HG03135 (cell line): ENCODE measurements at regions not wholly inside any gene's neighbourhood (a gene's known extent, or its start where the extent isn't known, plus 50 kb on each side); places are given as distances from the start of the nearest gene placed in this dataset.
A peak's percentile ranks its signal among the peaks of the same experiment; 100 is the strongest.
"Not testable (repeated sequence)": the region's sequence is repeated elsewhere in the genome, so short reads cannot be mapped to it uniquely, and the experiment has no call there.

ENCODE experiments used
- ATAC-seq: cut with Tn5 transposase; IDR thresholded peaks from one replicate; pipeline ENCODE4 v1.9.1; 2021; ENCODE audit warnings: mild to moderate bottlenecking, moderate library complexity; ENCODE audit not compliant: unreplicated experiment

DNA sequence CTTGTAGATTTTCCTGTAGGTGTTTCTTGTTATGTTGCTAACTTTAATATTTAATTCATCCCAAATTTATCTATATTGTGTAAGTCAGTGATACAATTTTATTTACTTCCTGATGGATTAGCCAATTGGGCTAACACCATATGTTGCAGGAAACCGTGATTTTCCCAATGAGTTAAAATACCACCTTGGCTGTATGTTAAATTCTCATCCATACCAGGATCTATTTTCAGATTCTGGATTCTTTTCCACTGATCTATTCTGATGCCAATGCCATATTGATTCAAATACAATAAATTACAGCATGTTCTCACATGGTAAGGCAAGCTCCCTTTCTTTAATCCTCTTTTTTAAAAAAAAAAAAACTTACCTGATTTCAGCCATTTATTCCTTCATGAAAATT is 85.8 kb upstream of the DNAJC10 start:
- no peak for ATAC-seq

DNA sequence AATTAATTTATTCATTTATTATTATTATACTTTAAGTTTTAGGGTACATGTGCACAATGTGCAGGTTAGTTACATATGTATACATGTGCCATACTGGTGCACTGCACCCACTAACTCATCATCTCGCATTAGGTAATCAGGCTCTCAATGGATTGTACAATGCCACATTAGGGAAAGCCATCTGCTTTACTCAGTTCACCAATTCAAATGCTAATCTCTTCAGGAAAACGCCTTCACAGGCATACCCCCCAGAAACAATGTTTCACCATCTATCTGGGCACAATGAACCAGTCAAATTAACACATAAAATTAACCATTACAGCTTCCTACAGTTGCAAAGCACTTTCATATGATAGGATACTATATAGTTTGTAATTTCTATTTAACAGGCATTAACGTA is 84.8 kb upstream of the DNAJC10 start:
- no peak for ATAC-seq

DNA sequence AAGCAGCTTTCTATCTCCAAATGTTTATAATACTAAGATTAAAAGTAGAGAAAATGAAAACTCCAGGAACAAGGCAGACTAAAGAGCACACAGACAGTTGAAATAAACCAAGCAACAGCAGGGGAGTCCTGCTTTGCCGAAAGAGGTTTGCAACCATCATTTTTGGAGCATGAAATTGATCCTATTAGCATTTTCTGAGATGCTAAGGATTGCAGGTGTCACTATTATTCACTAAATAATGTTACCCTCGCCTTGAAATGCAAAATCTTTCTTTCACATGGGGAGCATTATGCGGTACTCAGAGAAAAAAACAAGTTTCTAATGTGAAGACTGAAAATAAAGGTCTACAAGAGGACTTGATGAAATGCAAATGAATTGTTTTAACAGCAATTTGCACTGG is 81.7 kb upstream of the DNAJC10 start:
- no peak for ATAC-seq

DNA sequence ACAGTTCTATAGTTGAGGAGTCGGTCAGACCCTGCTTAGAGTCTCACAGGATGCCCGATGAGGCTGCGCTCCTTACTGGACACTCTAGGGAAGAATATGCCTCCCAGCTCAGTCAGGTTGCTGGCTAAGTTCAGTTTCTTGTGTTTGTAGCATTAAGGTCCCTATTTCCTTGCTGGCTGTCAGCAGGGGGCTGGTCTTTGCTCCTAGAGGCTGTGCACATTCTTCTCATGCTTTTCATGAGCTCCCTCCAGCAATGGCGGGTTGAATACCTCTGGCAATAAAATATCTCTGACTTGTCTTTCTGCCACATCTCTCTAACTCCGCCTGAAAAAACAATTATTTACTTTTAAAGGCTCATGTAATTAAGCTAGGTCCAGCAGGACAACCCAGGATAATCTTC is 79.4 kb upstream of the DNAJC10 start:
- no peak for ATAC-seq

DNA sequence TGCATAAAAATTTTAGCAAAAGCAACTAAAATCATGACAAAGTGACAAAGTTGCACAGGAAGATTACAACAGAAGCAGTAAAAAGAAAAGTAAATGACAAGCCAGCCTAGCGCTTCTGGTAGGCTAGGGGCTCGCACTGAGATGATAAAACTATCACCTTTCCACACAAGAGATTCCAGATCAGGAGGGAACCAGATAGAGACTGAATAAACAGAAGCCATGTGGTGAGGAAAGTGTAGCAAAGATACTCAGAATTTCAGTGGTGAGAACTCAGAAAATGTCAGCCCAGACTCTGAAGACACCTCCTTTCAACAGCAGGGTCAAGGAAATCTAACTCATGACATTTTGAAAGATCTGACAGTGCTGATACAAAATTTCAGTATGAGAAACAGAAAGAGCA is 77.4 kb upstream of the DNAJC10 start:
- no peak for ATAC-seq

DNA sequence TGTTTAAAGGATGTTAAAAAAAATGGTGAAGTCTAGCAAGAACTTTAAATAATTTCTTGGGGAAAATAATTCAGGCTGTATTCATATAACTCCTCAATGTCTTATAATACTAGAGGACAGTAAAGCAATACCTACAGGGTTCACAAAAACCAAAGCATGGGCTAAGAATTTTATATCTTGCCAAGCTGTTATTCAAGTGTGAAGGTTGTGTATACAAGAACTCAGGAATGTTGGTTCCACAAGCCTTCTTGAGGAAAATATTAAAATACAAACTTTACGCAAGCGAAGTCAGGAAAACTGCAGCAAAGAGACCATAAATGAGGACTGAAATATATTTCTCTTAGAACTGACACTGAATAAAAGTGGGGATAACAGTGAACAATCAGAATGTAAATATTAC is 76.1 kb upstream of the DNAJC10 start:
- no peak for ATAC-seq

DNA sequence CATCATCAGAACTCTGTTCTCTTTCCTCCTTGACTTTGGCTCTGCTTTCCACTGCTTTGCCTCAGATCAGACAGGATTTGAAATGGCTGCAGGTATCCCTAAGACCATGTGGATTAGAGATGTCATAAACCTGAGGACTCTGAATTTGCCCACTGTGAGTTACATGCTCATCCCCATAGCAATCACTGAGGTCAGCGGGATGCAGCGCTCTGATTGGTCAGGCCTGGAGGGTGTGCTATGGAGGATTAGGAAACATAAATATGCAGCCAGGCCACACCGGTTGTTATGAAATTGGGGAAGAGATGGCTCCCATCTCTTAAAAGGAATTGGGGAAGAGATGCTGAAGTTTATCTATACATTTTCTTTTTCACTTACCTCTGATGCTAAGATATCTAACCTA is 73.7 kb upstream of the DNAJC10 start:
- peak; percentile 99 for ATAC-seq

DNA sequence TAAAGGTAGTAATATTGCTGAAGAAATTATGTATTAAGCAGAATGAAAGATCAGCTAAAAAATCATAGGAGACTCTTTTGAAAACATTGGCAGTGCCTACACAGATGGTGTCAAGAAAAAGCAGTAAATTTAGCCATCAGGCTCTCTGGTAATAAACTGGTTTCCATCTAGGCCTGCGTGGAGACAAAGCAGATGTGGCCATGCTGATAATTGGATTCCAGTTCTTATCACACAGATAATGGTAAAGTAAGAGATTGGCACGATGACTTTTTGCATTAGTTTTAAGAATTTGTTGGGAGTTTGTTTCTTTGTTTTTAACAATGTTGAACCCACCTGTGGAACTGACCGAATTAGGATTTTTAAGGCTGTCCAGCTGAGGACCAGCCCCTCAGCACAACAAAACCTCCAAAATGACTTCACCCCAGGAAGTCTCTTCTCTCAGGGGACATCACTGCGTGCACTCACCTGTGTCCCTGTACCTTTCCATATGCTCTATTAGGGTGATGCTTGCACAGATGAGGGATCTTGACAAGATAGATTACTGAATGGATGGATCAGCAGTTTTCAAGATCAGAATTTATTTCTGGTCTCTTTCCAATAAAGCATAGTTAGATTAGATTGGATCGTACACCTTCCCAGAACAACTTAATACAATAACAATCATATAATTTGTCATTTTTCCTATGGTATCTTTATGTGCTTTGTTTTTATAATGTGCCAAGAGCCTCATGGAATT is 69.1 kb upstream of the DNAJC10 start:
- ATAC-seq = no peak

DNA sequence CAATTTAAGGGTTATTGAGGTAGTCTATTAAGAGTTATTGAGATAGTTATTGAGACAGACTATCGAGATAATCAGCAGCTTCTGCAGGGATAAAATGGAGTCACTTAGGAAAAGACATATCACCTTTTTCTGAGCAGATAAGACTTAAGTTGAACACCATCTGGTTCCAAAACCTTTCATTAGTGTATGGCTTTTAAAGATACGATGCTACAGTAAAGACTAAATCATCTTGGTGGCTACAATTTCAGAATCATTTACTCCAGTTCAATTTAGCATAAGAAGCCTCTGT is 68.6 kb upstream of the DNAJC10 start:
- no peak for ATAC-seq

DNA sequence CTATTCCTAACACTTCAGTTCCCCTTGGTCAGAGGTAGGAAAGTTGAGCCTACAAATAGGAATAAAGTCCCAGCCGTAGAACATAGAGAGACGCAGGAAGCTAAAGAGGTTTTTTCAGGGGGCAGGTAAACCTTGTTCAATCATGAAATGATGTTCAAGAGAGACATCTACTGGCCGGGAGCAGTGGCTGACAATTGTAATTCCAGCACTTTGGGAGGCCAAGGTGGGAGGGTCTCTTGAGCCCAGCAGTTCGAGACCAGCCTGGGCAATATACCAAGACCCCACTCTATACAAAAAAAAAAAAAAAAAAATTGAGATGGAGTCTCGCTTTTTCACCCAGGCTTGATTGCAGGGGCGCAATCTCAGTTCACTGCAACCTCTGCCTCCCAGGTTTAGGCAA is 66.7 kb upstream of the DNAJC10 start:
- no peak for ATAC-seq

DNA sequence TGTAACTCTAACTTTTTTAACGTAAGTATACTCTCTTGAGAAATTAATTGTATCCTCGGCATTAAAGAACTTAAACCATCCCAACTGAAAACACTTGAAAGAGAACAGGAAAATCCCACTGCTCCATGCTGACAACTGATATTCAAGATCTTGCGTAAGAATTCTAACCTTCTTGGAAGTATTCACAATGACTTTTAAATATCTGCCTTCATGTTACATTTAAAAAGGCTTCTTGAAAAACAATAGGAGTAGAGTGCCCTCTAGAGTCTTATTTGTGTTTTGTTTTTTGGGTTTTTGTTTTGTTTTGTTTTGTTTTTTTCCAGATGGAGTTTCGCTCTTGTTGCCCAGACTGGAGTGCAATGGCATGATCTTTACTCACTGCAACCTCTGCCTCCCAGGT is 65.4 kb upstream of the DNAJC10 start:
- ATAC-seq = no peak

DNA sequence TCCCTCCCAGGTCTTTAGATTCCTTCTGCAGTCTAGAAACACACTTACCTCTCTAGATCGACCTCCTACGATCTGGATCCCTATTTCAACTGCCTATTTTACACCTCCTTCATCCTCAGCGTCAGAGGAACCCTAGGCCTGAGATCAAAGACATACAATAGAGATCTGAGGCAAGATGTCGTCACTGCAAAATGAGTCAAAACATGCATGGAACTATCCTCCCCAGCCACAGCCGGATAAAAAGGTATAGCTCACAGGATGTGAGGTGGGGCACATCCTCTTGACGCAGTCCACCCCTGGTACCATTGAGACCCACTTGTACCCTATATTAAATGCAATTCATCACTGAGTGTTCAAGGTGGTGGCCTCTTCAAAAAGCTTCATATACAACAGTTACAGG is 63.7 kb upstream of the DNAJC10 start:
- no peak for ATAC-seq

DNA sequence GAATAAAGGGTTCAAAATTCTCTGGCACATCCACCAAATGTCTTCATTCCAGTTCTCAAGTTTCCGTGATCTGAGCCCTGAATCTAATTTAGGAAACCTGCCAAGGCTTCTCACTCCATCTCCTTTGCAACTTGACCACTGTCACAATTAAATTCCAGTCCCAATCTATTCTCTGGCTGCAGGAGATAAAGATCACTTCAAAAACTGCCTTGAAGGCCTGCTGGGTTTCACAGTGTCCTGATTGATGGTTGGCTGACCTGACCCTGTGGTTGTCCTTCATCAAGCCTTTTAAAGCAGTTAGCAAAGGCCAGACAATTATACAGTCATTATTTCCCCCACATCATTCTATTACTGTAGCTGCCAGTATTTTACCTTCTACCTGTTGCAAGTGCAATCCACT is 60.3 kb upstream of the DNAJC10 start:
- no peak for ATAC-seq

DNA sequence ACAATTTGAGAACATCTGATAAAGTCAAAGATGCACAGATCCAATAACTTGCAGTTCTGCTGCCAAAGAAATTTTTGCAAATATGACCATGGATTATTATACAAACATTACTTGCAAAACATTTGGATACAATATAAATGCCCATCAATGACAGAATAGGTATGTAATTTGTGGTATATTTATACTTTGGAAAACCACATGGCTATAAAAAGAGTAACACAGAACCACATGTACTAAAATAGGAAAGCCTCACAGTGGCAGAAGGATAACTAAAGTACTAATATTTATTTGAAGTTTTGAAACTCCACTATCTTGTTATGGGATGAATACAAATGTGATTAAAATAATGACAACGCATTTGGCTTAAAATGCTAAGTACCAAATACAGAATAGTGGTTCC is 51.8 kb upstream of the DNAJC10 start:
- no peak for ATAC-seq

DNA sequence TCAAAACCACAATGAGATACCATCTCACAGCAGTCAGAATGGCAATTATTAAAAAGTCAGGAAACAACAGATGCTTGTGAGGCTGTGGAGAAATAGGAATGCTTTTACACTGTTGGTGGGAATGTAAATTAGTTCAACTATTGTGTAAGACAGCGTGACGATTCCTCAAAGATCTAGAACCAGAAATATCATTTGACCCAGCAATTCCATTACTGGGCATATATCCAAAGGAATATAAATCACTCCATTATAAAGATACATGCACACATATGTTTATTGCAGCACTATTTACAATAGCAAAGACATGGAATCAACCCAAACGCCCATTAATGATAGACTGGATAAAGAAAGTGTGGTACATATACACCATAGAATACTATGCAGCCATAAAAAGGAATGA is 50.6 kb upstream of the DNAJC10 start:
- ATAC-seq = not testable (repeated sequence)
